Endodermal cell (in vitro differentiated cells): ENCODE measurements at regions not wholly inside any gene's neighbourhood (a gene's known extent, or its start where the extent isn't known, plus 50 kb on each side); places are given as distances from the start of the nearest gene placed in this dataset.

Source experiments
- DNase-seq: peaks from one replicate; pipeline ENCODE4 v3.0.0-alpha.2; 2017
- H3K27ac ChIP-seq: 2 replicates; pipeline ENCODE4 v1.5.1; 2013; ENCODE audit warnings: mild to moderate bottlenecking, low read depth, low read length, moderate library complexity
- H3K27me3 ChIP-seq: 2 replicates; pipeline ENCODE4 v1.6.1; 2013; ENCODE audit warnings: mild to moderate bottlenecking, low read length, moderate library complexity; ENCODE audit not compliant: insufficient read depth, control insufficient read depth, poor library complexity, severe bottlenecking
- H3K36me3 ChIP-seq: 2 replicates; pipeline ENCODE4 v1.7.0; 2013; ENCODE audit warnings: mild to moderate bottlenecking, low read length, moderate library complexity; ENCODE audit not compliant: control insufficient read depth, insufficient read depth
- H3K4me1 ChIP-seq: one replicate; pipeline ENCODE4 v1.7.0; 2013; ENCODE audit warnings: low read length; ENCODE audit not compliant: control insufficient read depth, insufficient read depth
- H3K4me3 ChIP-seq: 2 replicates; pipeline ENCODE4 v1.5.1; 2013; ENCODE audit warnings: mild to moderate bottlenecking, low read length, moderate library complexity
- H3K9ac ChIP-seq: 2 replicates; pipeline ENCODE4 v1.6.1; 2013; ENCODE audit warnings: mild to moderate bottlenecking, low read length, moderate library complexity; ENCODE audit not compliant: poor library complexity, severe bottlenecking; ENCODE audit errors: extremely low read depth
- H3K9me3 ChIP-seq: 2 replicates; pipeline ENCODE4 v1.6.1; 2013; ENCODE audit warnings: mild to moderate bottlenecking, low read length, moderate library complexity; ENCODE audit not compliant: control insufficient read depth
- H3K27ac Mint-ChIP-seq: 2 replicates; pipeline ENCODE4 v1.8.0; 2020; ENCODE audit warnings: mixed read lengths
- H3K27me3 Mint-ChIP-seq: 2 replicates; pipeline ENCODE4 v1.8.0; 2021; ENCODE audit warnings: mild to moderate bottlenecking, mixed read lengths; ENCODE audit not compliant: insufficient read depth
- H3K36me3 Mint-ChIP-seq: 2 replicates; pipeline ENCODE4 v1.8.0; 2020; ENCODE audit warnings: low read depth, mixed read lengths
- H3K4me1 Mint-ChIP-seq: 2 replicates; pipeline ENCODE4 v1.8.0; 2020; ENCODE audit warnings: mixed read lengths
- H3K4me3 Mint-ChIP-seq: 2 replicates; pipeline ENCODE4 v1.8.0; 2020; ENCODE audit warnings: mild to moderate bottlenecking, moderate library complexity, mixed read lengths
- H3K9me3 Mint-ChIP-seq: 2 replicates; pipeline ENCODE4 v1.8.0; 2020; ENCODE audit warnings: mild to moderate bottlenecking, mixed read lengths
- WGBS, 2 experiments: methylation state at CpG; one replicate each; pipeline versions ENCODE4 v1.1.5 to v1.1.7; 2013; ENCODE audit warnings: missing lambda C conversion rate in 2 of 2, mixed read lengths in 1 of 2; ENCODE audit not compliant: insufficient coverage in 1 of 2, insufficient read length in 1 of 2; 5-methylcytosine and 5-hydroxymethylcytosine counted together
- TF ChIP-seq, protein P1 (sequence below): fragments of 200-600 bp; sonication (generic); conservative IDR thresholded peaks from 2 replicates; pipeline ENCODE4 v1.5.0; 2021; ENCODE audit warnings: antibody characterized with exemption, mild to moderate bottlenecking

- H3K27me3 ChIP-seq = no peaks in the 10 kb centered on the region
These were observed 462.2 kb upstream of the PABPC4L start for GRCh38 chr4:134663742-134664141.

GRCh38 chr4:134650461-134650860, 448.9 kb upstream of the PABPC4L start:
- Histone ChIP-seq H3K9ac (no peak overlapping the region), H3K4me3 (no peak overlapping the region), H3K36me3 (no peaks in the 10 kb centered on the region), H3K27me3 (no peaks in the 10 kb centered on the region), H3K27ac (no peak overlapping the region), H3K4me1 (no peaks in the 10 kb centered on the region), H3K9me3 (no peaks in the 10 kb centered on the region)
- TF ChIP-seq, protein P1, sequence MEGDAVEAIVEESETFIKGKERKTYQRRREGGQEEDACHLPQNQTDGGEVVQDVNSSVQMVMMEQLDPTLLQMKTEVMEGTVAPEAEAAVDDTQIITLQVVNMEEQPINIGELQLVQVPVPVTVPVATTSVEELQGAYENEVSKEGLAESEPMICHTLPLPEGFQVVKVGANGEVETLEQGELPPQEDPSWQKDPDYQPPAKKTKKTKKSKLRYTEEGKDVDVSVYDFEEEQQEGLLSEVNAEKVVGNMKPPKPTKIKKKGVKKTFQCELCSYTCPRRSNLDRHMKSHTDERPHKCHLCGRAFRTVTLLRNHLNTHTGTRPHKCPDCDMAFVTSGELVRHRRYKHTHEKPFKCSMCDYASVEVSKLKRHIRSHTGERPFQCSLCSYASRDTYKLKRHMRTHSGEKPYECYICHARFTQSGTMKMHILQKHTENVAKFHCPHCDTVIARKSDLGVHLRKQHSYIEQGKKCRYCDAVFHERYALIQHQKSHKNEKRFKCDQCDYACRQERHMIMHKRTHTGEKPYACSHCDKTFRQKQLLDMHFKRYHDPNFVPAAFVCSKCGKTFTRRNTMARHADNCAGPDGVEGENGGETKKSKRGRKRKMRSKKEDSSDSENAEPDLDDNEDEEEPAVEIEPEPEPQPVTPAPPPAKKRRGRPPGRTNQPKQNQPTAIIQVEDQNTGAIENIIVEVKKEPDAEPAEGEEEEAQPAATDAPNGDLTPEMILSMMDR = peak; percentile 56
- Mint-ChIP-seq H3K36me3 (no peaks in the 10 kb centered on the region), H3K9me3 (no peaks in the 10 kb centered on the region), H3K27me3 (no peaks in the 10 kb centered on the region), H3K27ac (no peak overlapping the region), H3K4me3 (no peak overlapping the region), H3K4me1 (no peaks in the 10 kb centered on the region)
- no peak for DNase-seq
- 86 to 90% methylated on average over 2 of the region's 2 CpGs for WGBS, 2 experiments

More at GRCh38 chr4:134663742-134664141, 462.2 kb upstream of the PABPC4L start:
- Mint-ChIP-seq H3K36me3 (no peaks in the 10 kb centered on the region), H3K9me3 (peaks cover 4% of the 10 kb centered on the region), H3K27ac (no peak overlapping the region), H3K27me3 (no peaks in the 10 kb centered on the region), H3K4me1 (no peaks in the 10 kb centered on the region), H3K4me3 (no peak overlapping the region)
- H3K9me3 ChIP-seq = peaks cover 9% of the 10 kb centered on the region
- no peak for DNase-seq
- 100% methylated on average over 1 of the region's 1 CpG; no CpG with 5 or more reads in 1 of the 2 experiments for WGBS, 2 experiments
- H3K9ac ChIP-seq = no peak overlapping the region
- H3K36me3 ChIP-seq = no peaks in the 10 kb centered on the region
- no peak overlapping the region for H3K4me3 ChIP-seq
- no peaks in the 10 kb centered on the region for H3K4me1 ChIP-seq
- TF ChIP-seq, protein P1 = no peak
- H3K27ac ChIP-seq = no peak overlapping the region

GRCh38 chr4:134645778-134646177, 444.2 kb upstream of the PABPC4L start:
- Histone ChIP-seq H3K36me3 (no peaks in the 10 kb centered on the region), H3K9me3 (no peaks in the 10 kb centered on the region), H3K4me1 (no peaks in the 10 kb centered on the region), H3K9ac (no peak overlapping the region), H3K4me3 (no peak overlapping the region), H3K27me3 (no peaks in the 10 kb centered on the region), H3K27ac (no peak overlapping the region)
- no peaks in the 10 kb centered on the region for H3K27me3 Mint-ChIP-seq
- no peaks in the 10 kb centered on the region for H3K36me3 Mint-ChIP-seq
- no peak overlapping the region for H3K27ac Mint-ChIP-seq
- peaks cover 5% of the 10 kb centered on the region for H3K9me3 Mint-ChIP-seq
- H3K4me3 Mint-ChIP-seq = no peak overlapping the region
- WGBS, 2 experiments = 99 to 100% methylated on average over 2 of the region's 2 CpGs
- DNase-seq = no peak
- no peaks in the 10 kb centered on the region for H3K4me1 Mint-ChIP-seq
- TF ChIP-seq, protein P1 = no peak
